HUES6 (cell line): ENCODE measurements at regions not wholly inside any gene's neighbourhood (a gene's known extent, or its start where the extent isn't known, plus 50 kb on each side); places are given as distances from the start of the nearest gene placed in this dataset.
A peak's percentile ranks its signal among the peaks of the same experiment; 100 is the strongest.

Experiments
- H3K27ac ChIP-seq: 2 replicates; pipeline ENCODE4 v1.7.0; 2013; ENCODE audit warnings: low read depth, mild to moderate bottlenecking, low read length, inconsistent platforms
- H3K27me3 ChIP-seq: 2 replicates; pipeline ENCODE4 v1.6.1; 2013; ENCODE audit warnings: low read length; ENCODE audit not compliant: control insufficient read depth, insufficient read depth
- H3K36me3 ChIP-seq: 2 replicates; pipeline ENCODE4 v1.6.1; 2013; ENCODE audit warnings: low read length; ENCODE audit not compliant: control insufficient read depth, insufficient read depth
- H3K4me1 ChIP-seq: 2 replicates; pipeline ENCODE4 v1.6.1; 2013; ENCODE audit warnings: low read length; ENCODE audit not compliant: control insufficient read depth, insufficient read depth
- H3K4me3 ChIP-seq: 2 replicates; pipeline ENCODE4 v1.5.1; 2013; ENCODE audit warnings: low read depth, low read length
- H3K9ac ChIP-seq: one replicate; pipeline ENCODE4 v1.6.1; 2013; ENCODE audit warnings: mild to moderate bottlenecking, low read length
- H3K9me3 ChIP-seq: 2 replicates; pipeline ENCODE4 v1.6.1; 2013; ENCODE audit warnings: low read depth, low read length; ENCODE audit not compliant: control insufficient read depth, insufficient read depth

DNA sequence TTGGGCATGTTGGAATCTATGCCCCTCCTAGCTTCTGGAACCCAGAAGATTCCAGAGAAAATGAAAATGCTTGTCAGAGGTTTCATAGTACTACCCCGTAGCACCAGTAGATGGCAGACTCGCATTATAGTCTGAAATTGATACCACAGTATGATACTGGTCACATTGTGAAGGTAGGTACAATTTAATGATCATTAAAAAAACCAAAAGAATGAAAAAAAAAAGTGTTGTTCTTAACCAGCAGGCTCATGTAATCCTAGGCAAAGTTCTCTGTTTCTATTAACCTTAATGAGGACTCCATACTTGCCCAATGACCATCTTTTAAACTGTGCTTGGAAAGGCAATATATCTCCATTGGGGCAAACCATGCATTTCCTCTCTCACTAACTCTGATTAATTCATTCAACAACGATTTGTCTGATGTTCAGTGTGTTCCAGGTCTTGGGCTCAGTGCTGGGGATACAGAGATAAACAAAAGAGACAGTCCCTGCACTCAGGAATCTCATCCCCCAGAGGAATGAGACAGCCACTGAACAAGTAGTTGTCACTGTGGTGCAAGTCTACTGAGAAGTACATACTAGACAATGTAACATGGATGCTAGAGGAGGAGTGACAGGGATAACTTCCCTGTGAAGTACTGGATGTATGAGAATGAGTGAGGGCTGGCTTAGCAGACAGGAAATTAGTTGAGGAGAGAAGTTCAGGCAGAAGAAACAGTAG lies 223.5 kb upstream of the PHYHIPL start:
- Histone ChIP-seq H3K4me1 (no peaks in the 10 kb centered on the region), H3K27me3 (no peaks in the 10 kb centered on the region), H3K27ac (no peak overlapping the region), H3K9ac (no peak overlapping the region), H3K4me3 (no peak overlapping the region), H3K9me3 (no peaks in the 10 kb centered on the region), H3K36me3 (no peaks in the 10 kb centered on the region)

DNA sequence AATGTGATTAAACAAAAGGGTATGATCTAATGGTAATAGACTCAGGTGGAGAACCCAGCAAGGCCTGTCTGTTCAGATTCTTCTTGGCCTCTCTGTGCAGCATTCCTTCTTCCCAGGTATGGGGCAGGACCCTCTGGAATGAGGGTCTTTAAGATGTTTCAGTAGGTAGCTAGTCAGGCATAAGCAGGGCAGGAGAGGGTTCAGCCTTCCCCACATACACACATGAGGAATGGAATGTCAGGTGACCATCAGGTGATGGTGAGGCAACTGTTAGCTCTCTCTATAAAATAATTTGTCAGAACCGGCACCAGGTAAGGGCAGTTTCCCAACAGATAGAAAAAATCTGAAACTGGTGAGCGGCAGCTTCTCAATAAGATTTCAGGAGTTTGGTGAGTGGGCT lies 222.3 kb upstream of the PHYHIPL start:
- H3K4me3 ChIP-seq = no peak overlapping the region
- H3K9me3 ChIP-seq = no peaks in the 10 kb centered on the region
- H3K27ac ChIP-seq = no peak overlapping the region
- no peaks in the 10 kb centered on the region for H3K36me3 ChIP-seq
- no peak overlapping the region for H3K9ac ChIP-seq
- H3K27me3 ChIP-seq = no peaks in the 10 kb centered on the region
- no peaks in the 10 kb centered on the region for H3K4me1 ChIP-seq

DNA sequence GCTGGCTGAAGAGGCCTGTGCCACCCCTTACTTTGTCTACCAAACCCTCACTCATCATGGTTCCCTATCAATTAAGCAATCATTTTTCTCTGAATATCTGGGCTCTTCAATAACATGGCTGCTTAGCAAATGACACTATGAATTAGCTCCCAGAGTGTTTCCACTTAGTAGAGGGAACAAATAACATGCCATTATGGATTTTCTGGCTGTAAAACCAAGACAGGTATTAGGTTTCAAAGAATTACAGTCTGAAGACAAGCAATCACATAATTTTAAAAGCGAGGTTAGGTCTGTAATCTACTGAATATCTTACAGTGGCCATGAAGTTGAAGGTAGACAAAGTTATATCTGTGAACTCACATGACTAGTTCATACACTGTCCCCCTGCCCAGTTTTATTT lies 220.8 kb upstream of the PHYHIPL start:
- Histone ChIP-seq H3K27ac (no peak overlapping the region), H3K9ac (no peak overlapping the region), H3K9me3 (no peaks in the 10 kb centered on the region), H3K4me3 (no peak overlapping the region), H3K36me3 (no peaks in the 10 kb centered on the region), H3K27me3 (peaks cover under 1% of the 10 kb centered on the region; the same call in 1 of the 2 replicates), H3K4me1 (no peaks in the 10 kb centered on the region)

- no peaks in the 10 kb centered on the region for H3K36me3 ChIP-seq
- H3K27me3 ChIP-seq = peaks cover 4% of the 10 kb centered on the region; the same call in 1 of the 2 replicates
- H3K27ac ChIP-seq = no peak overlapping the region
- H3K4me1 ChIP-seq = no peaks in the 10 kb centered on the region
- no peak overlapping the region for H3K4me3 ChIP-seq
- no peaks in the 10 kb centered on the region for H3K9me3 ChIP-seq
- H3K9ac ChIP-seq = no peak overlapping the region
Measured at GRCh38 chr10:58956926-58957325, 219.5 kb upstream of the PHYHIPL start.

DNA sequence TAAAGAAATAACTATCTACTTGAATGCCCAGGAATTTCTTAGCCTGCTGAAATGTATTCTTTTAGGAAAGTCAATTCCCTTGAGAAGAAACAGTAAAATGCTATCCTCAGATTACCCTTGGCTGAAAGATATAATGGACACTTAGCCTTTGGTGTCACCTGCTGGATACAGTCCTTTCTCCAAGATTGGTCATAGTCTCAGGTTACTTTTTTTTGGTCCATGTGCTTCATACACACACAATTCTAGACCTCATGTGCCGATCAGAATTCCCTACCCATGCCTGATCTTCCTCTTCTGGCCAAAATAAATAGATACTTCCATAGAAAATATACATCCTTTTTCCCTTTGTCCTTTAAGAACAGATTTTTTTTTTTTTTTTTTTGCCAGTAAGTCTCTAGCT lies 218.9 kb upstream of the PHYHIPL start:
- H3K4me1 ChIP-seq = no peaks in the 10 kb centered on the region
- no peak overlapping the region for H3K27ac ChIP-seq
- H3K4me3 ChIP-seq = no peak overlapping the region
- H3K9me3 ChIP-seq = no peaks in the 10 kb centered on the region
- no peaks in the 10 kb centered on the region for H3K36me3 ChIP-seq
- H3K9ac ChIP-seq = no peak overlapping the region
- H3K27me3 ChIP-seq = peaks cover 10% of the 10 kb centered on the region; the same call in 1 of the 2 replicates

- Histone ChIP-seq H3K36me3 (no peaks in the 10 kb centered on the region), H3K27me3 (peaks cover 38% of the 10 kb centered on the region), H3K9ac (no peak overlapping the region), H3K4me1 (peaks cover 20% of the 10 kb centered on the region), H3K9me3 (no peaks in the 10 kb centered on the region), H3K27ac (no peak overlapping the region), H3K4me3 (no peak overlapping the region)
Measured at GRCh38 chr10:58963101-58963534, 213.3 kb upstream of the PHYHIPL start.

DNA sequence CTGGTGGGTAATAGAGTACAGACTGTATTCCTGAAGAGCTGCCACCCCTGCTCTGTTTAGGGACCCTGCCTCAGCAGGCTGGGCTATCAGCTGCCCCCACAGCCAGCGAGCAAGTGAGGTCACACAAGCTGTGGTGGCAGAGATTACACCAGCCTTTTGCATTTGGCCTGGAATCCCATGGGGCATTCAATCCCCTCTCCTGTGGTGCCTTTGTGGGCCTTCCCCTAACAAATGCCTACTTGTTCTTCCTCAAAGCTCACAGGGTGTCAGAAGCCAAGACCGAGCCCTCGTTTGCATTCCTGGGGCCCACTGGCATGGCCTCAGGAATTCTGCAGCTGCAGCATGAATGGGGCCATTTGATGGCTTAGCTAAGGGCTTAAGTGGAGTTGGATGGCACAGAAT lies 212.7 kb upstream of the PHYHIPL start:
- Histone ChIP-seq H3K27me3 (peaks cover 44% of the 10 kb centered on the region), H3K9ac (no peak overlapping the region), H3K36me3 (no peaks in the 10 kb centered on the region), H3K4me1 (peaks cover 26% of the 10 kb centered on the region), H3K9me3 (no peaks in the 10 kb centered on the region), H3K4me3 (no peak overlapping the region), H3K27ac (no peak overlapping the region)

GRCh38 chr10:58965855-58966254 lies 210.6 kb upstream of the PHYHIPL start:
- H3K36me3 ChIP-seq = no peaks in the 10 kb centered on the region
- H3K9ac ChIP-seq = no peak overlapping the region
- no peak overlapping the region for H3K4me3 ChIP-seq
- H3K27ac ChIP-seq = no peak overlapping the region
- H3K27me3 ChIP-seq = peaks cover 52% of the 10 kb centered on the region
- no peaks in the 10 kb centered on the region for H3K9me3 ChIP-seq
- peaks cover 26% of the 10 kb centered on the region for H3K4me1 ChIP-seq

- H3K27me3 ChIP-seq = peaks cover 45% of the 10 kb centered on the region
- H3K9ac ChIP-seq = no peak overlapping the region
- no peak overlapping the region for H3K27ac ChIP-seq
- peaks cover 26% of the 10 kb centered on the region for H3K4me1 ChIP-seq
- peak overlapping the region; percentile 47 for H3K4me3 ChIP-seq
- H3K9me3 ChIP-seq = no peaks in the 10 kb centered on the region
- H3K36me3 ChIP-seq = no peaks in the 10 kb centered on the region
Measured at GRCh38 chr10:58967551-58968388, 208.7 kb upstream of the PHYHIPL start.

- Histone ChIP-seq H3K27ac (no peak overlapping the region), H3K9me3 (no peaks in the 10 kb centered on the region), H3K36me3 (no peaks in the 10 kb centered on the region), H3K4me3 (no peak overlapping the region), H3K9ac (no peak overlapping the region), H3K4me1 (peaks cover 22% of the 10 kb centered on the region), H3K27me3 (peaks cover 45% of the 10 kb centered on the region)
Measured at GRCh38 chr10:58968389-58968755, 208.1 kb upstream of the PHYHIPL start.

DNA sequence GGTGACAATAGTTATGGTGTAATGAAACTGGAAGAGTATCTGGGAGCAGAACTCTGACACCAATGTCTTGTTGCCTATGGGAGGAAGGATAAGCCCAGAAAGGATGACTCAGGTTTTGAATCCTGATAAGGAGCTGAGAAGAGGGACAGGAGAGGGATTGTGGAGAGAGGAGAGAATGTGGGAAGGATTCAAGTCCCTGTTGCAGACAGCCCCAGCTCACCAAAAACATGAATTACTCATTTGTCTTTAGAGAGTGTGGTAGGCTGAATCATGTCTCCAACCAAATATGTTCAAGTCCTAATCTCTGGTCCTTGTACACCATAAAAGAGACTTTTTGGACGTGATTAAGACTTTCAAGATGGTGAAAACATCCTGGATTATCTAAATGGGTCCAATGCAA lies 206.9 kb upstream of the PHYHIPL start:
- peaks cover 41% of the 10 kb centered on the region for H3K27me3 ChIP-seq
- H3K27ac ChIP-seq = no peak overlapping the region
- H3K4me1 ChIP-seq = peaks cover 11% of the 10 kb centered on the region
- H3K9ac ChIP-seq = no peak overlapping the region
- H3K9me3 ChIP-seq = no peaks in the 10 kb centered on the region
- no peaks in the 10 kb centered on the region for H3K36me3 ChIP-seq
- no peak overlapping the region for H3K4me3 ChIP-seq
